HEK293 (cell line): ENCODE measurements at regions not wholly inside any gene's neighbourhood (a gene's known extent, or its start where the extent isn't known, plus 50 kb on each side); places are given as distances from the start of the nearest gene placed in this dataset.

Experiments used
- CTCF ChIA-PET: fragments of 350-600 bp; formaldehyde crosslinking; extraction: SDS; loops from one replicate; lab custom pipeline; 2021; ENCODE audit warnings: antibody characterized with exemption; lab: Yijun Ruan, JAX
- POLR2A ChIA-PET: fragments of 300-600 bp; formaldehyde crosslinking; extraction: SDS; loops from one replicate; lab custom pipeline; 2020; ENCODE audit warnings: antibody characterized with exemption, inconsistent platforms; lab: Yijun Ruan, JAX
- H3K27ac ChIP-seq: fragments of 200-500 bp; sonication (Bioruptor generic); 2 replicates; pipeline ENCODE4 v1.5.1; 2014; ENCODE audit warnings: low read depth, low read length, control low read depth, inconsistent platforms; ENCODE audit errors: extremely low read depth
- H3K36me3 ChIP-seq, 2 experiments: fragments of 200-500 bp in 1 of 2; sonication (Bioruptor generic) in 1 of 2; 1 replicate in 1 of 2; 2 replicates in 1 of 2; pipeline ENCODE4 v1.5.1; 2014 to 2017; ENCODE audit warnings: inconsistent platforms in 2 of 2, low read length in 2 of 2; ENCODE audit not compliant: control insufficient read depth in 2 of 2, insufficient read depth in 1 of 2
- H3K4me1 ChIP-seq: fragments of 200-500 bp; sonication (Bioruptor generic); 2 replicates; pipeline ENCODE4 v1.5.1; 2014; ENCODE audit warnings: mild to moderate bottlenecking, low read length, inconsistent platforms; ENCODE audit not compliant: control insufficient read depth, insufficient read depth
- H3K4me3 ChIP-seq: 2 replicates; pipeline ENCODE4 v1.5.1; 2011; ENCODE audit warnings: low read depth, mild to moderate bottlenecking, control low read depth, low read length, moderate library complexity
- H3K9me3 ChIP-seq: fragments of 200-500 bp; sonication (Bioruptor generic); 2 replicates; pipeline ENCODE4 v1.5.1; 2014; ENCODE audit warnings: low read depth, low read length, inconsistent platforms; ENCODE audit not compliant: control insufficient read depth, insufficient read depth
- KLF10 ChIP-seq: fragments of 450-650 bp; IDR thresholded peaks from 2 replicates; pipeline ENCODE4 v1.5.1; 2018; ENCODE audit warnings: missing biosample characterization, mild to moderate bottlenecking, missing genetic modification characterization
- KLF8 ChIP-seq: fragments of 450-650 bp; formaldehyde crosslinking; IDR thresholded peaks from 2 replicates; pipeline ENCODE4 v1.5.1; 2016; ENCODE audit warnings: missing biosample characterization, missing genetic modification characterization
- OVOL3 ChIP-seq: fragments of 450-650 bp; formaldehyde crosslinking; IDR thresholded peaks from 2 replicates; pipeline ENCODE4 v1.5.1; 2016; ENCODE audit warnings: missing biosample characterization, missing genetic modification characterization
- PRDM6 ChIP-seq: fragments of 450-650 bp; formaldehyde crosslinking; IDR thresholded peaks from 2 replicates; pipeline ENCODE4 v1.5.1; 2017; ENCODE audit warnings: missing biosample characterization, missing genetic modification characterization
- REPIN1 ChIP-seq: fragments of 450-650 bp; formaldehyde crosslinking; IDR thresholded peaks from 2 replicates; pipeline ENCODE4 v1.5.1; 2017; ENCODE audit warnings: missing biosample characterization, missing genetic modification characterization, low read depth
- ZBTB20 ChIP-seq: fragments of 450-650 bp; formaldehyde crosslinking; IDR thresholded peaks from 2 replicates; pipeline ENCODE4 v1.5.1; 2016; ENCODE audit warnings: missing biosample characterization, missing genetic modification characterization
- ZBTB49 ChIP-seq: fragments of 450-650 bp; formaldehyde crosslinking; IDR thresholded peaks from 2 replicates; pipeline ENCODE4 v1.5.1; 2016; ENCODE audit warnings: missing biosample characterization, missing genetic modification characterization, low read depth
- ZNF37A ChIP-seq: fragments of 450-650 bp; IDR thresholded peaks from 2 replicates; pipeline ENCODE4 v1.5.1; 2018; ENCODE audit warnings: missing biosample characterization, missing genetic modification characterization
- ZNF514 ChIP-seq: fragments of 450-650 bp; formaldehyde crosslinking; IDR thresholded peaks from 2 replicates; pipeline ENCODE4 v1.5.1; 2016; ENCODE audit warnings: missing biosample characterization, missing genetic modification characterization
- ZNF530 ChIP-seq: fragments of 450-650 bp; formaldehyde crosslinking; IDR thresholded peaks from 2 replicates; pipeline ENCODE4 v1.5.1; 2016; ENCODE audit warnings: low read depth, missing biosample characterization, missing genetic modification characterization
- ZNF548 ChIP-seq: fragments of 450-650 bp; formaldehyde crosslinking; IDR thresholded peaks from 2 replicates; pipeline ENCODE4 v1.5.1; 2016; ENCODE audit warnings: missing biosample characterization, missing genetic modification characterization
- ZNF555 ChIP-seq: fragments of 450-650 bp; formaldehyde crosslinking; conservative IDR thresholded peaks from 2 replicates; pipeline ENCODE4 v1.5.1; 2017; ENCODE audit warnings: missing biosample characterization, mild to moderate bottlenecking, missing genetic modification characterization, inconsistent platforms
- ZNF600 ChIP-seq: fragments of 450-650 bp; formaldehyde crosslinking; IDR thresholded peaks from 2 replicates; pipeline ENCODE4 v1.5.1; 2016; ENCODE audit warnings: missing biosample characterization, missing genetic modification characterization
- ZNF626 ChIP-seq: fragments of 450-650 bp; sonication (Bioruptor Pico); formaldehyde crosslinking; IDR thresholded peaks from 2 replicates; pipeline ENCODE4 v1.5.1; 2018; ENCODE audit warnings: missing biosample characterization, missing genetic modification characterization, inconsistent platforms
- ZNF843 ChIP-seq: fragments of 450-650 bp; formaldehyde crosslinking; IDR thresholded peaks from 2 replicates; pipeline ENCODE4 v1.5.1; 2016; ENCODE audit warnings: missing biosample characterization, missing genetic modification characterization
- TF ChIP-seq, protein P1 (sequence below): IDR thresholded peaks from 2 replicates; pipeline ENCODE4 v1.6.1; 2011; ENCODE audit warnings: mild to moderate bottlenecking, low read depth, low read length, borderline replicate concordance
- TF ChIP-seq, protein P2 (sequence below): fragments of 450-650 bp; formaldehyde crosslinking; IDR thresholded peaks from 2 replicates; pipeline ENCODE4 v1.5.1; 2017; ENCODE audit warnings: missing biosample characterization, missing genetic modification characterization

GRCh38 chr1:177592624-177593023 lies 377.2 kb downstream of the SEC16B start (continued):
- TF ChIP-seq PRDM6 (no peak), ZNF843 (tag by site-specific recombination) (no peak)
- TF ChIP-seq, all 188 proteins: peak for 0

DNA sequence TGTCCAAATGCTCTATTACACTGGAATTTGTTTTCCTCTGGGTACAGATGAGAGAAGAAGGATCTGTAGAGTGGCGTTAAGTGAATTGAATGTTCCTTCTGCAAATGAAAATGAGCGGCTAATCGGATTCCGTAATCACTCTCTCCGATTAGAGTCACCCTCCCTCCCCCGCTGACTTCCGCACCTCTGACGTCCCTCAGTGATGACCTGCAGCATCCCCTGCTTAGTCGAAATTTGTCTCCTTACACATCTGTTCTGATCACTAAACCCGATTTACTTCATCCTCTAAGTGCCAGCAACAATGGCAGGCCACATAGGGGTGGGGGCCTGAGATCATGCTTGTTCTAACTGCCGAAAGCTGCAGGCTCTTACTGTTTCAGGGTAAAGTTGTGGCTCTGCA lies 378.7 kb downstream of the SEC16B start:
- Histone ChIP-seq H3K4me3 (no peak overlapping the region), H3K9me3 (no peaks in the 10 kb centered on the region), H3K27ac (no peak overlapping the region), H3K36me3 (no peaks in the 10 kb centered on the region), H3K4me1 (no peaks in the 10 kb centered on the region)
- ChIA-PET POLR2A (no interaction called here), CTCF (no interaction called here)
- no peak for TF ChIP-seq KLF10 (tag by site-specific recombination)
- no peak for TF ChIP-seq ZBTB49 (tag by site-specific recombination)
- no peak for TF ChIP-seq ZNF548

DNA sequence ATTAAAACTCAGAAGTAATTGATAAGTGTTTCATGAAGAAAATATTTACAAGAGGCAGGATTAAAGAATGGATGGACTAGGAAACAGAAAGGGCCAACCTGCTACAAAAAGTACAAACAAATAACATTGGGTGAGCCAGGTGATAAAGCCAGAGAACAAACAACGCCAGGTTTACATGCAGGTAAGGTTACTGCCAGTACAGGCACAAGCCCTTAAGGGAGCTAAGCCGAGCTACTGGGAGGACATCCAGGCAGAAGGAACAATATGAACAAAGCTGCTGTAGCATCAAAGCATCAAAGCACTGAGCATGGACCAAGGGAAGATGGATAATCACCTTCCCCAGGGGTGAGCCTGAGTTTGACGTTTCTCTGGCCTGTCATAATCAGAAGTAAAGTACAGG lies 380.7 kb downstream of the SEC16B start:
- Histone ChIP-seq H3K4me3 (no peak overlapping the region), H3K27ac (no peak overlapping the region), H3K4me1 (0 out of 2 replicates have a peak, but pooled peaks cover 3% of the 10 kb centered on the region), H3K9me3 (no peaks in the 10 kb centered on the region), H3K36me3 (no peaks in the 10 kb centered on the region)
- TF ChIP-seq, protein P1, sequence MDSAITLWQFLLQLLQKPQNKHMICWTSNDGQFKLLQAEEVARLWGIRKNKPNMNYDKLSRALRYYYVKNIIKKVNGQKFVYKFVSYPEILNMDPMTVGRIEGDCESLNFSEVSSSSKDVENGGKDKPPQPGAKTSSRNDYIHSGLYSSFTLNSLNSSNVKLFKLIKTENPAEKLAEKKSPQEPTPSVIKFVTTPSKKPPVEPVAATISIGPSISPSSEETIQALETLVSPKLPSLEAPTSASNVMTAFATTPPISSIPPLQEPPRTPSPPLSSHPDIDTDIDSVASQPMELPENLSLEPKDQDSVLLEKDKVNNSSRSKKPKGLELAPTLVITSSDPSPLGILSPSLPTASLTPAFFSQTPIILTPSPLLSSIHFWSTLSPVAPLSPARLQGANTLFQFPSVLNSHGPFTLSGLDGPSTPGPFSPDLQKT: no peak
- TF ChIP-seq, protein P2, sequence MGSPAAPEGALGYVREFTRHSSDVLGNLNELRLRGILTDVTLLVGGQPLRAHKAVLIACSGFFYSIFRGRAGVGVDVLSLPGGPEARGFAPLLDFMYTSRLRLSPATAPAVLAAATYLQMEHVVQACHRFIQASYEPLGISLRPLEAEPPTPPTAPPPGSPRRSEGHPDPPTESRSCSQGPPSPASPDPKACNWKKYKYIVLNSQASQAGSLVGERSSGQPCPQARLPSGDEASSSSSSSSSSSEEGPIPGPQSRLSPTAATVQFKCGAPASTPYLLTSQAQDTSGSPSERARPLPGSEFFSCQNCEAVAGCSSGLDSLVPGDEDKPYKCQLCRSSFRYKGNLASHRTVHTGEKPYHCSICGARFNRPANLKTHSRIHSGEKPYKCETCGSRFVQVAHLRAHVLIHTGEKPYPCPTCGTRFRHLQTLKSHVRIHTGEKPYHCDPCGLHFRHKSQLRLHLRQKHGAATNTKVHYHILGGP (tag by site-specific recombination): no peak
- TF ChIP-seq ZNF626 (tag by site-specific recombination) (no peak), ZBTB20 (tag by site-specific recombination) (no peak), ZNF555 (tag by site-specific recombination) (no peak), ZNF530 (tag by site-specific recombination) (no peak), ZNF600 (no peak), KLF8 (tag by site-specific recombination) (no peak), ZNF514 (no peak), OVOL3 (no peak), REPIN1 (tag by site-specific recombination) (no peak), ZNF37A (tag by site-specific recombination) (no peak)
- ChIA-PET POLR2A (no interaction called here), CTCF (no interaction called here)
